H1 (cell line): ENCODE measurements at regions not wholly inside any gene's neighbourhood (a gene's known extent, or its start where the extent isn't known, plus 50 kb on each side); places are given as distances from the start of the nearest gene placed in this dataset.

Experiments
- CTCF ChIA-PET: fragments of 300-600 bp; sonication (Branson Sonifier 250); formaldehyde crosslinking; loops from one replicate; lab custom pipeline; 2021; ENCODE audit not compliant: partially characterized antibody; lab: Charles Lee
- POLR2A ChIA-PET: fragments of 300-600 bp; sonication (Branson Sonifier 250); formaldehyde crosslinking; loops from one replicate; lab custom pipeline; 2021; ENCODE audit warnings: inconsistent platforms; ENCODE audit not compliant: partially characterized antibody; lab: Charles Lee
- DNase-seq, 2 experiments: peaks; one replicate each; pipeline versions ENCODE4 v3.0.0 to v3.0.0-alpha.2; 2010 to 2022; ENCODE audit warnings: low spot score in 2 of 2, low read depth in 1 of 2, mixed read lengths in 1 of 2
- FAIRE-seq: peaks from 2 replicates; lab custom pipeline; 2011; peaks lifted over from hg19 to GRCh38; lab: Jason Lieb, UNC
- H2AFZ ChIP-seq: 2 replicates; pipeline ENCODE4 v1.8.1; 2012; ENCODE audit warnings: low read length, inconsistent platforms
- H2AK5ac ChIP-seq: 2 replicates; pipeline ENCODE4 v1.6.1; 2013; ENCODE audit warnings: low read depth, low read length
- H2BK120ac ChIP-seq: replicated peaks from 2 replicates; pipeline ENCODE3; 2013; ENCODE audit warnings: low read depth, low read length, inconsistent platforms
- H2BK12ac ChIP-seq: 2 replicates; pipeline ENCODE4 v1.6.1; 2013; ENCODE audit warnings: low read depth, low read length
- H2BK15ac ChIP-seq: 2 replicates; pipeline ENCODE4 v1.6.1; 2013; ENCODE audit warnings: low read length
- H2BK20ac ChIP-seq: 2 replicates; pipeline ENCODE4 v1.6.1; 2013; ENCODE audit warnings: low read length
- H2BK5ac ChIP-seq: 2 replicates; pipeline ENCODE4 v1.6.1; 2013; ENCODE audit warnings: low read depth, low read length
- H3K14ac ChIP-seq: 2 replicates; pipeline ENCODE4 v1.6.1; 2013; ENCODE audit warnings: inconsistent platforms; ENCODE audit not compliant: insufficient read length
- H3K18ac ChIP-seq: 2 replicates; pipeline ENCODE4 v1.6.1; 2013; ENCODE audit warnings: low read length; ENCODE audit errors: extremely low read depth
- H3K23ac ChIP-seq: 2 replicates; pipeline ENCODE4 v1.6.1; 2013; ENCODE audit warnings: inconsistent platforms; ENCODE audit not compliant: insufficient read length
- H3K23me2 ChIP-seq: 2 replicates; pipeline ENCODE4 v1.6.1; 2013; ENCODE audit warnings: low read depth, low read length
- H3K27ac ChIP-seq: 2 replicates; pipeline ENCODE4 v1.6.1; 2011; ENCODE audit warnings: low read depth, low read length, inconsistent platforms
- H3K27me3 ChIP-seq, 4 experiments: replicated peaks in 1 of 4; 1 replicate in 1 of 4; 2 replicates in 3 of 4; pipeline versions ENCODE4 v1.6.1 to v1.8.1; 2011 to 2013; ENCODE audit warnings: low read length in 3 of 4, mild to moderate bottlenecking in 3 of 4, inconsistent platforms in 2 of 4, mixed read lengths in 2 of 4, moderate library complexity in 1 of 4; ENCODE audit not compliant: control insufficient read depth in 3 of 4, insufficient read depth in 3 of 4; ENCODE audit errors: extremely low read depth in 1 of 4
- H3K36me3 ChIP-seq, 4 experiments: 2 replicates each; pipeline versions ENCODE4 v1.6.1 to v1.8.1; 2011 to 2013; ENCODE audit warnings: mild to moderate bottlenecking in 4 of 4, low read length in 3 of 4, moderate library complexity in 2 of 4, control low read depth in 1 of 4, inconsistent platforms in 1 of 4; ENCODE audit not compliant: insufficient read depth in 4 of 4, control insufficient read depth in 2 of 4
- H3K4ac ChIP-seq: replicated peaks from 2 replicates; pipeline ENCODE3; 2013; ENCODE audit warnings: low read length, low read depth, mixed read lengths, inconsistent platforms; ENCODE audit not compliant: insufficient read length
- H3K4me1 ChIP-seq, 4 experiments: replicated peaks in 1 of 4; 1 replicate in 1 of 4; 2 replicates in 3 of 4; pipeline versions ENCODE4 v1.6.1 to v1.8.1; 2011 to 2013; ENCODE audit warnings: low read length in 3 of 4, inconsistent platforms in 2 of 4, mixed read lengths in 1 of 4; ENCODE audit not compliant: insufficient read depth in 4 of 4, control insufficient read depth in 3 of 4
- H3K4me2 ChIP-seq, 2 experiments: 2 replicates each; pipeline versions ENCODE4 v1.6.1 to v1.8.1; 2011 to 2013; ENCODE audit warnings: low read depth in 2 of 2, low read length in 2 of 2, control low read depth in 1 of 2, inconsistent platforms in 1 of 2, mild to moderate bottlenecking in 1 of 2; ENCODE audit not compliant: insufficient read depth in 1 of 2
- H3K4me3 ChIP-seq, 4 experiments: fragments of 200-600, 300-600 bp in 1 of 4; sonication (generic), shearing (Covaris generic), sonication (Bioruptor Twin) in 1 of 4; 2 replicates each; pipeline versions ENCODE4 v1.5.1 to v1.8.1; 2011 to 2016; ENCODE audit warnings: low read length in 4 of 4, low read depth in 3 of 4, control low read depth in 2 of 4, inconsistent platforms in 2 of 4, mild to moderate bottlenecking in 2 of 4, mixed read lengths in 1 of 4, moderate library complexity in 1 of 4; ENCODE audit not compliant: insufficient read depth in 2 of 4; ENCODE audit errors: extremely low read depth in 1 of 4
- H3K56ac ChIP-seq: replicated peaks from 2 replicates; pipeline ENCODE3; 2013; ENCODE audit warnings: low read depth, mild to moderate bottlenecking, mixed read lengths, low read length, inconsistent platforms; ENCODE audit not compliant: insufficient read length
- H3K79me1 ChIP-seq: 2 replicates; pipeline ENCODE4 v1.6.1; 2013; ENCODE audit warnings: low read depth, low read length, control low read depth
- H3K79me2 ChIP-seq, 2 experiments: 2 replicates each; pipeline versions ENCODE4 v1.6.1 to v1.8.1; 2012 to 2013; ENCODE audit warnings: low read length in 2 of 2, mild to moderate bottlenecking in 2 of 2, inconsistent platforms in 1 of 2; ENCODE audit not compliant: insufficient read depth in 2 of 2, control insufficient read depth in 1 of 2
- H3K9ac ChIP-seq, 4 experiments: replicated peaks in 1 of 4; 1 replicate in 1 of 4; 2 replicates in 3 of 4; pipeline versions ENCODE4 v1.6.1 to v1.8.1; 2011 to 2013; ENCODE audit warnings: low read depth in 3 of 4, low read length in 3 of 4, control low read depth in 2 of 4, mild to moderate bottlenecking in 2 of 4, moderate library complexity in 2 of 4, inconsistent platforms in 1 of 4; ENCODE audit errors: extremely low read depth in 1 of 4
- H3K9me3 ChIP-seq, 2 experiments: 2 replicates each; pipeline versions ENCODE4 v1.6.1 to v1.8.1; 2012 to 2013; ENCODE audit warnings: mild to moderate bottlenecking in 2 of 2, moderate library complexity in 2 of 2, control low read depth in 1 of 2, inconsistent platforms in 1 of 2, low read depth in 1 of 2, low read length in 1 of 2, mixed read lengths in 1 of 2; ENCODE audit not compliant: insufficient read depth in 2 of 2
- H4K20me1 ChIP-seq, 2 experiments: replicated peaks in 1 of 2; 2 replicates each; pipeline versions ENCODE3 to v1.8.1; 2011 to 2013; ENCODE audit warnings: inconsistent platforms in 2 of 2, low read length in 2 of 2, mild to moderate bottlenecking in 1 of 2; ENCODE audit not compliant: insufficient read depth in 2 of 2, control insufficient read depth in 1 of 2
- H4K5ac ChIP-seq: 2 replicates; pipeline ENCODE4 v1.6.1; 2013; ENCODE audit warnings: low read length, low read depth, mixed read lengths, inconsistent platforms; ENCODE audit not compliant: insufficient read length
- H4K8ac ChIP-seq: 2 replicates; pipeline ENCODE4 v1.8.0; 2013; ENCODE audit warnings: mild to moderate bottlenecking, moderate library complexity, low read length, inconsistent platforms; ENCODE audit not compliant: insufficient read depth; ENCODE audit errors: extremely low read depth
- H4K91ac ChIP-seq: replicated peaks from 2 replicates; pipeline ENCODE3; 2013; ENCODE audit warnings: low read length, mixed read lengths, inconsistent platforms; ENCODE audit not compliant: insufficient read length
- BACH1 ChIP-seq: IDR thresholded peaks from 2 replicates; pipeline ENCODE4 v1.6.1; 2012; ENCODE audit warnings: low read length, improper control_type of control experiment
- BRCA1 ChIP-seq: IDR thresholded peaks from 2 replicates; pipeline ENCODE4 v1.6.1; 2012; ENCODE audit warnings: low read depth, low read length, improper control_type of control experiment
- CBX8 ChIP-seq: fragments of 300-800, 300-1000 bp; sonication (generic); IDR thresholded peaks from 2 replicates; pipeline ENCODE4 v1.7.1; 2016; ENCODE audit warnings: low read depth, low read length, borderline replicate concordance
- CTBP2 ChIP-seq: IDR thresholded peaks from 2 replicates; pipeline ENCODE4 v1.7.0; 2011; ENCODE audit warnings: borderline replicate concordance, mild to moderate bottlenecking, moderate library complexity, mixed read lengths, low read length; ENCODE audit not compliant: insufficient read depth, insufficient read length
- EZH2 ChIP-seq: fragments of 200-600 bp; sonication (generic); IDR thresholded peaks from 2 replicates; pipeline ENCODE4 v1.7.1; 2012; ENCODE audit warnings: low read depth, mild to moderate bottlenecking, moderate library complexity, low read length, inconsistent platforms; ENCODE audit not compliant: severe bottlenecking
- FOSL1 ChIP-seq: IDR thresholded peaks from 2 replicates; pipeline ENCODE4 v1.6.1; 2011; ENCODE audit warnings: mild to moderate bottlenecking, low read depth, low read length, moderate library complexity; ENCODE audit not compliant: insufficient read depth
- JUND ChIP-seq: IDR thresholded peaks from 2 replicates; pipeline ENCODE4 v1.6.1; 2011; ENCODE audit warnings: mild to moderate bottlenecking, improper control_type of control experiment, low read length
- TBP ChIP-seq: IDR thresholded peaks from 2 replicates; pipeline ENCODE4 v1.6.1; 2011; ENCODE audit warnings: low read depth, low read length, improper control_type of control experiment
- YY1 ChIP-seq: IDR thresholded peaks from 2 replicates; pipeline ENCODE4 v1.6.1; 2011; ENCODE audit warnings: low read depth, mild to moderate bottlenecking, low read length
- WGBS, 2 experiments: shearing (Covaris generic) in 1 of 2; methylation state at CpG; one replicate each; pipeline versions ENCODE4 v1.1.6 to v1.1.7; 2013 to 2015; ENCODE audit warnings: low lambda C conversion rate in 2 of 2, mixed read lengths in 2 of 2, inconsistent platforms in 1 of 2, low coverage in 1 of 2, missing lambda C conversion rate in 1 of 2; ENCODE audit not compliant: insufficient replicate concordance in 2 of 2, insufficient coverage in 1 of 2, insufficient read length in 1 of 2; ENCODE audit errors: extremely low coverage in 1 of 2, missing lambda C conversion rate in 1 of 2; 5-methylcytosine and 5-hydroxymethylcytosine counted together

GRCh38 chr4:158395889-158396288, 125.8 kb upstream of the RXFP1 start:
- Histone ChIP-seq H3K4me1 (no peaks in the 10 kb centered on the region), H4K91ac (no peak overlapping the region), H2BK20ac (no peak overlapping the region), H2AK5ac (no peak overlapping the region), H3K79me1 (no peaks in the 10 kb centered on the region), H3K4me3 (no peak overlapping the region), H3K23ac (no peak overlapping the region), H3K36me3 (no peaks in the 10 kb centered on the region), H4K5ac (no peak overlapping the region), H3K18ac (no peak overlapping the region), H3K79me2 (no peaks in the 10 kb centered on the region), H3K14ac (no peak overlapping the region), H2BK120ac (no peak overlapping the region), H3K9ac (no peak overlapping the region), H3K9me3 (no peaks in the 10 kb centered on the region), H3K27me3 (no peaks in the 10 kb centered on the region), H2BK5ac (no peak overlapping the region), H2BK15ac (no peak overlapping the region), H3K27ac (no peak overlapping the region), H4K8ac (no peak overlapping the region), H3K56ac (no peak overlapping the region), H2BK12ac (no peak overlapping the region), H3K23me2 (no peaks in the 10 kb centered on the region), H4K20me1 (no peaks in the 10 kb centered on the region), H3K4me2 (no peak overlapping the region), H3K4ac (no peak overlapping the region), H2AFZ (no peak overlapping the region)
- ChIA-PET POLR2A (interaction anchor here (0.6 kb wide), 1 partner anchor 782 kb away, joined by 3 read pairs; no protein-coding TSS in a partner anchor), CTCF (interaction anchor here (0.7 to 1.0 kb wide), 2 partner anchors 23 to 245 kb away, joined by 3 to 4 read pairs; no protein-coding TSS in a partner anchor)
- DNase-seq (no peak), FAIRE-seq (no peak)
- TF ChIP-seq EZH2 (no peak), BRCA1 (no peak), TBP (no peak), CTBP2 (no peak), FOSL1 (no peak), JUND (no peak), CBX8 (no peak), YY1 (no peak), BACH1 (no peak)
- 94% methylated on average over 2 of the region's 2 CpGs; no CpG with 5 or more reads in 1 of the 2 experiments for WGBS, 2 experiments
